SK-N-SH (cell line): ENCODE measurements at regions not wholly inside any gene's neighbourhood (a gene's known extent, or its start where the extent isn't known, plus 50 kb on each side); places are given as distances from the start of the nearest gene placed in this dataset.

ENCODE experiments used
- CTCF ChIA-PET: fragments of 300-600, 350-600 bp; formaldehyde crosslinking; extraction: SDS; loops from one replicate; lab custom pipeline; 2021; lab: Yijun Ruan, JAX
- POLR2A ChIA-PET: fragments of 350-600 bp; sonication (Branson Sonifier 250); formaldehyde crosslinking; extraction: SDS; loops from one replicate; lab custom pipeline; 2020; ENCODE audit warnings: antibody characterized with exemption, inconsistent platforms; lab: Yijun Ruan, JAX
- DNase-seq: peaks from one replicate; pipeline ENCODE4 v3.0.0; 2012
- H2AFZ ChIP-seq: fragments of 200-600 bp; sonication (generic); 2 replicates; pipeline ENCODE4 v1.8.1; 2016; ENCODE audit warnings: antibody characterized with exemption, mild to moderate bottlenecking, low read depth
- H3F3A ChIP-seq: fragments of 200-600 bp; sonication (generic); replicated peaks from 2 replicates; pipeline ENCODE3; 2016; ENCODE audit warnings: antibody characterized with exemption, mild to moderate bottlenecking; ENCODE audit not compliant: insufficient read depth
- H3K27ac ChIP-seq, 2 experiments: fragments of 200-500 bp in 1 of 2; fragments of 200-600 bp in 1 of 2; sonication (Bioruptor generic) in 1 of 2; sonication (generic), shearing (Covaris generic) in 1 of 2; 2 replicates each; pipeline versions ENCODE4 v1.5.1 to v1.6.1; 2014 to 2016; ENCODE audit warnings: low read depth in 2 of 2, inconsistent platforms in 1 of 2, low read length in 1 of 2, mild to moderate bottlenecking in 1 of 2, mixed read lengths in 1 of 2
- H3K27me3 ChIP-seq: fragments of 200-600 bp; sonication (generic), shearing (Covaris generic); 2 replicates; pipeline ENCODE4 v1.6.1; 2016; ENCODE audit warnings: mixed run types; ENCODE audit not compliant: insufficient read depth
- H3K36me3 ChIP-seq, 2 experiments: fragments of 200-500 bp in 1 of 2; fragments of 200-600 bp in 1 of 2; sonication (Bioruptor generic) in 1 of 2; sonication (generic) in 1 of 2; replicated peaks in 1 of 2; 2 replicates each; pipeline versions ENCODE3 to v1.5.1; 2014 to 2016; ENCODE audit warnings: low read length in 1 of 2, mild to moderate bottlenecking in 1 of 2; ENCODE audit not compliant: insufficient read depth in 2 of 2, control insufficient read depth in 1 of 2
- H3K4me1 ChIP-seq, 2 experiments: fragments of 200-500 bp in 1 of 2; fragments of 200-600 bp in 1 of 2; sonication (Bioruptor generic) in 1 of 2; sonication (generic), shearing (Covaris generic) in 1 of 2; 2 replicates each; pipeline versions ENCODE4 v1.5.1 to v1.6.1; 2014 to 2016; ENCODE audit warnings: low read depth in 1 of 2, low read length in 1 of 2, mixed run types in 1 of 2; ENCODE audit not compliant: insufficient read depth in 2 of 2, control insufficient read depth in 1 of 2
- H3K4me2 ChIP-seq: fragments of 200-600 bp; sonication (generic), shearing (Covaris generic); 2 replicates; pipeline ENCODE4 v1.6.1; 2017; ENCODE audit warnings: mixed run types
- H3K4me3 ChIP-seq, 2 experiments: fragments of 200-500 bp in 1 of 2; fragments of 200-600 bp in 1 of 2; sonication (Bioruptor generic) in 1 of 2; sonication (generic), shearing (Covaris generic) in 1 of 2; 2 replicates each; pipeline versions ENCODE4 v1.5.1 to v1.8.1; 2014 to 2016; ENCODE audit warnings: low read depth in 2 of 2, inconsistent platforms in 1 of 2, low read length in 1 of 2, mild to moderate bottlenecking in 1 of 2, mixed read lengths in 1 of 2, moderate library complexity in 1 of 2
- H3K79me2 ChIP-seq: fragments of 200-600 bp; sonication (generic); 2 replicates; pipeline ENCODE4 v1.8.1; 2017; ENCODE audit warnings: mild to moderate bottlenecking; ENCODE audit not compliant: insufficient read depth
- H3K9ac ChIP-seq: fragments of 200-600 bp; sonication (generic); 2 replicates; pipeline ENCODE4 v1.6.1; 2017; ENCODE audit warnings: mixed run types
- H3K9me2 ChIP-seq: fragments of 200-600 bp; sonication (generic); 2 replicates; pipeline ENCODE4 v1.6.1; 2017; ENCODE audit warnings: mixed run types
- H3K9me3 ChIP-seq: fragments of 200-600 bp; sonication (generic); 2 replicates; pipeline ENCODE4 v1.6.1; 2017; ENCODE audit warnings: mixed run types, mild to moderate bottlenecking, moderate library complexity
- H4K20me1 ChIP-seq: fragments of 200-600 bp; sonication (generic); 2 replicates; pipeline ENCODE4 v1.6.1; 2017; ENCODE audit warnings: mild to moderate bottlenecking, mixed run types; ENCODE audit not compliant: insufficient read depth
- ELF1 ChIP-seq: IDR thresholded peaks from 2 replicates; pipeline ENCODE4 v1.4.0; 2012
- EP300 ChIP-seq, 2 experiments: IDR thresholded peaks; 2 replicates each; pipeline versions ENCODE4 v1.4.0 to v1.6.1; 2012; ENCODE audit warnings: borderline replicate concordance in 1 of 2, low read depth in 1 of 2, low read length in 1 of 2
- EZH2phosphoT487 ChIP-seq: fragments of 200-600 bp; sonication (generic); IDR thresholded peaks from 2 replicates; pipeline ENCODE4 v1.6.1; 2017; ENCODE audit warnings: low read depth, mixed run types, mild to moderate bottlenecking, antibody characterized with exemption, moderate library complexity, borderline replicate concordance
- FOSL2 ChIP-seq: IDR thresholded peaks from 2 replicates; pipeline ENCODE4 v1.4.0; 2012; ENCODE audit warnings: low read depth, mild to moderate bottlenecking, moderate library complexity, borderline replicate concordance
- FOXJ3 ChIP-seq: sonication (generic); formaldehyde crosslinking; IDR thresholded peaks from 2 replicates; pipeline ENCODE4 v1.5.1; 2020; ENCODE audit warnings: mild to moderate bottlenecking, missing genetic modification reagents
- GATA2 ChIP-seq: sonication (generic); formaldehyde crosslinking; IDR thresholded peaks from 2 replicates; pipeline ENCODE4 v1.5.0; 2020; ENCODE audit warnings: mild to moderate bottlenecking, missing genetic modification reagents
- MXI1 ChIP-seq: IDR thresholded peaks from 2 replicates; pipeline ENCODE4 v1.6.1; 2012; ENCODE audit warnings: mild to moderate bottlenecking, low read depth, low read length, improper control_type of control experiment
- NRF1 ChIP-seq: IDR thresholded peaks from 2 replicates; pipeline ENCODE4 v1.6.1; 2012; ENCODE audit warnings: low read depth, mild to moderate bottlenecking, low read length
- POLR2AphosphoS5 ChIP-seq: IDR thresholded peaks from 2 replicates; pipeline ENCODE4 v1.6.1; 2012; ENCODE audit warnings: low read depth, low read length
- RAD21 ChIP-seq: IDR thresholded peaks from 2 replicates; pipeline ENCODE4 v1.6.1; 2012; ENCODE audit warnings: mild to moderate bottlenecking, low read length
- RFX5 ChIP-seq: IDR thresholded peaks from 2 replicates; pipeline ENCODE4 v1.6.1; 2012; ENCODE audit warnings: mild to moderate bottlenecking, improper control_type of control experiment, low read length
- SIN3A ChIP-seq: IDR thresholded peaks from 2 replicates; pipeline ENCODE4 v1.6.1; 2012; ENCODE audit warnings: low read depth, mild to moderate bottlenecking, low read length, moderate library complexity, borderline replicate concordance
- SMC3 ChIP-seq: IDR thresholded peaks from 2 replicates; pipeline ENCODE4 v1.6.1; 2012; ENCODE audit warnings: low read depth, low read length, improper control_type of control experiment
- TCF12 ChIP-seq: IDR thresholded peaks from 2 replicates; pipeline ENCODE4 v1.4.0; 2012
- YY1 ChIP-seq: IDR thresholded peaks from 2 replicates; pipeline ENCODE4 v1.4.0; 2012; ENCODE audit warnings: low read depth, mild to moderate bottlenecking
- WGBS: methylation state at CpG from one replicate; pipeline ENCODE4 v1.1.6; 2017; ENCODE audit warnings: low lambda C conversion rate; 5-methylcytosine and 5-hydroxymethylcytosine counted together
- TF ChIP-seq, protein P1 (sequence below): IDR thresholded peaks from 2 replicates; pipeline ENCODE4; 2012
- TF ChIP-seq, protein P2 (sequence below): IDR thresholded peaks from 2 replicates; pipeline ENCODE4 v1.4.0; 2012; ENCODE audit warnings: low read depth, borderline replicate concordance
- TF ChIP-seq, protein P3 (sequence below): fragments of 150-350 bp; IDR thresholded peaks from 2 replicates; pipeline ENCODE4 v1.6.1; 2016; ENCODE audit warnings: mild to moderate bottlenecking, low read depth, low read length

DNA sequence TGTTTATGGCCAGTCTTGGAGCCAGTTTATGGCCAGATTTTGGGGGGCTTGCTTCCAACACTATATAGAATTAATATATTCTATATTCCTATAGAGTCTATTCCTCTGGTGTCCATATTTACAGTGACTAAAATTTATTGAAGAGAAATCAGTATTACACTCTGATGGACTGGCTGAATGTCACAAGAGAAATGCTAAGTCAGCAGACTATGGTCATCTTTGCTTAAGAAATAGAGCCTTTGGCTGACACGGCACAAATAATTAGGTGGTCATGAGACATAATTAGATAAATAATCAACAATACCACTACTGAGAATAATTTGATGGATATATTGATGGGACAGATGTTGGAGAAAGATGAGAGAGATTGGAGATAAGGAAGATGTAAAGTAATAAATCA lies 272.9 kb downstream of the SLITRK5 start (continued):
- TF ChIP-seq, protein P1, sequence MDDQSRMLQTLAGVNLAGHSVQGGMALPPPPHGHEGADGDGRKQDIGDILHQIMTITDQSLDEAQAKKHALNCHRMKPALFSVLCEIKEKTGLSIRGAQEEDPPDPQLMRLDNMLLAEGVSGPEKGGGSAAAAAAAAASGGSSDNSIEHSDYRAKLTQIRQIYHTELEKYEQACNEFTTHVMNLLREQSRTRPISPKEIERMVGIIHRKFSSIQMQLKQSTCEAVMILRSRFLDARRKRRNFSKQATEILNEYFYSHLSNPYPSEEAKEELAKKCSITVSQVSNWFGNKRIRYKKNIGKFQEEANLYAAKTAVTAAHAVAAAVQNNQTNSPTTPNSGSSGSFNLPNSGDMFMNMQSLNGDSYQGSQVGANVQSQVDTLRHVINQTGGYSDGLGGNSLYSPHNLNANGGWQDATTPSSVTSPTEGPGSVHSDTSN = no peak

DNA sequence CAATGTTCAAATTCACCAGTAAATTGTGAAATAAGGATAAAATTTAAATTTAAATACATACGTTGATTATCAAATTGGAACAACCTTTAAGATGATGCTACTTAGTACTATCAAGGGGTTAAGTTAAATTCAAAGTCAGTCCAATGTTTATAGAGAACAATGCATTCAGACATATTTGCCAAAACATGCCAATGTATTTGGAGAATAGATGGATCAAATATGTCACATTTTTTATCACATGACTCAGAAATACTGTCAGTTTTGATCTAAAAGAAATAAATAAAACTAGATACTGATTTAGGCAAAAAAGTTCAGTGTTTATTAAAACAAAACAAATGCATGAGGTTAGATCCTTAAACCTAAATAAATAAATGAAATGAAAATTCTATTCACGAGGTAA lies 281.2 kb downstream of the SLITRK5 start:
- H3K27me3 ChIP-seq = no peaks in the 10 kb centered on the region
- no peaks in the 10 kb centered on the region for H3K9me2 ChIP-seq
- H3F3A ChIP-seq = no peaks in the 10 kb centered on the region
- no peak overlapping the region for H3K9ac ChIP-seq
- no peaks in the 10 kb centered on the region for H4K20me1 ChIP-seq
- no peak overlapping the region for H2AFZ ChIP-seq
- WGBS = 35% methylated on average over 2 of the region's 2 CpGs
- H3K27ac ChIP-seq = no peak overlapping the region
- TF ChIP-seq FOXJ3 (CRISPR knock-in tag) (no peak), NRF1 (no peak), RFX5 (no peak), GATA2 (no peak), YY1 (no peak), SIN3A (no peak), POLR2AphosphoS5 (no peak), EP300 (IDR thresholded peaks at IDR 0.05; ENCODE audit: borderline replicate concordance in 1 of 2, low read depth in 1 of 2, low read length in 1 of 2) (no peak), FOSL2 (no peak), ELF1 (no peak), TCF12 (no peak), RAD21 (no peak), EZH2phosphoT487 (no peak), SMC3 (no peak), MXI1 (no peak)
- TF ChIP-seq, protein P2, sequence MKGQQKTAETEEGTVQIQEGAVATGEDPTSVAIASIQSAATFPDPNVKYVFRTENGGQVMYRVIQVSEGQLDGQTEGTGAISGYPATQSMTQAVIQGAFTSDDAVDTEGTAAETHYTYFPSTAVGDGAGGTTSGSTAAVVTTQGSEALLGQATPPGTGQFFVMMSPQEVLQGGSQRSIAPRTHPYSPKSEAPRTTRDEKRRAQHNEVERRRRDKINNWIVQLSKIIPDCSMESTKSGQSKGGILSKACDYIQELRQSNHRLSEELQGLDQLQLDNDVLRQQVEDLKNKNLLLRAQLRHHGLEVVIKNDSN = no peak
- TF ChIP-seq, protein P3, sequence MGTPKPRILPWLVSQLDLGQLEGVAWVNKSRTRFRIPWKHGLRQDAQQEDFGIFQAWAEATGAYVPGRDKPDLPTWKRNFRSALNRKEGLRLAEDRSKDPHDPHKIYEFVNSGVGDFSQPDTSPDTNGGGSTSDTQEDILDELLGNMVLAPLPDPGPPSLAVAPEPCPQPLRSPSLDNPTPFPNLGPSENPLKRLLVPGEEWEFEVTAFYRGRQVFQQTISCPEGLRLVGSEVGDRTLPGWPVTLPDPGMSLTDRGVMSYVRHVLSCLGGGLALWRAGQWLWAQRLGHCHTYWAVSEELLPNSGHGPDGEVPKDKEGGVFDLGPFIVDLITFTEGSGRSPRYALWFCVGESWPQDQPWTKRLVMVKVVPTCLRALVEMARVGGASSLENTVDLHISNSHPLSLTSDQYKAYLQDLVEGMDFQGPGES = no peak
- TF ChIP-seq, protein P1 = no peak
- POLR2A ChIA-PET = no interaction called here
- no peak overlapping the region for H3K4me3 ChIP-seq
- H3K9me3 ChIP-seq = no peaks in the 10 kb centered on the region
- no peaks in the 10 kb centered on the region for H3K79me2 ChIP-seq
- no peak for DNase-seq
- H3K4me1 ChIP-seq = no peaks in the 10 kb centered on the region
- H3K4me2 ChIP-seq = no peak overlapping the region
- CTCF ChIA-PET = interaction anchor here (1.5 kb wide), 1 partner anchor 281 kb away, joined by 4 read pairs; the partner anchor contains the start of gene SLITRK5
- no peaks in the 10 kb centered on the region for H3K36me3 ChIP-seq
